HEK293T (cell line): ENCODE measurements at regions not wholly inside any gene's neighbourhood (a gene's known extent, or its start where the extent isn't known, plus 50 kb on each side); places are given as distances from the start of the nearest gene placed in this dataset.
"Not testable (repeated sequence)": the region's sequence is repeated elsewhere in the genome, so short reads cannot be mapped to it uniquely, and the experiment has no call there.

Experiments used
- CTCF ChIA-PET: fragments of 350-600 bp; formaldehyde crosslinking; extraction: SDS; loops from one replicate; lab custom pipeline; 2021; ENCODE audit warnings: antibody characterized with exemption, inconsistent platforms; lab: Yijun Ruan, JAX
- POLR2A ChIA-PET: fragments of 350-600 bp; formaldehyde crosslinking; extraction: SDS; loops from one replicate; lab custom pipeline; 2020; ENCODE audit warnings: antibody characterized with exemption, inconsistent platforms; lab: Yijun Ruan, JAX
- DNase-seq: peaks from one replicate; pipeline ENCODE4 v3.0.0; 2012; ENCODE audit warnings: mixed read lengths; ENCODE audit errors: extremely low spot score
- ARNT ChIP-seq: fragments of 450-650 bp; IDR thresholded peaks from 2 replicates; pipeline ENCODE4 v1.6.1; 2017; ENCODE audit warnings: mild to moderate bottlenecking
- BHLHE40 ChIP-seq: fragments of 450-650 bp; IDR thresholded peaks from 2 replicates; pipeline ENCODE4 v1.6.1; 2016; ENCODE audit warnings: mild to moderate bottlenecking, moderate library complexity, borderline replicate concordance
- CTBP1 ChIP-seq: fragments of 450-650 bp; IDR thresholded peaks from 2 replicates; pipeline ENCODE4 v1.6.1; 2016; ENCODE audit warnings: borderline replicate concordance
- ELF4 ChIP-seq: fragments of 450-650 bp; IDR thresholded peaks from 2 replicates; pipeline ENCODE4 v1.6.1; 2017; ENCODE audit warnings: antibody characterized with exemption
- FOXA1 ChIP-seq: fragments of 450-650 bp; IDR thresholded peaks from 2 replicates; pipeline ENCODE4 v1.6.1; 2016; ENCODE audit warnings: mild to moderate bottlenecking
- FOXK2 ChIP-seq: fragments of 450-650 bp; IDR thresholded peaks from 2 replicates; pipeline ENCODE4 v1.6.1; 2016; ENCODE audit warnings: mild to moderate bottlenecking
- FOXM1 ChIP-seq: fragments of 450-650 bp; IDR thresholded peaks from 2 replicates; pipeline ENCODE4 v1.6.1; 2017; ENCODE audit warnings: mild to moderate bottlenecking, borderline replicate concordance
- HDGF ChIP-seq: fragments of 450-650 bp; IDR thresholded peaks from 2 replicates; pipeline ENCODE4 v1.6.1; 2017; ENCODE audit warnings: antibody characterized with exemption, borderline replicate concordance
- L3MBTL2 ChIP-seq: fragments of 450-650 bp; conservative IDR thresholded peaks from 2 replicates; pipeline ENCODE4 v1.6.1; 2016; ENCODE audit warnings: mild to moderate bottlenecking
- LEF1 ChIP-seq: fragments of 450-650 bp; IDR thresholded peaks from 2 replicates; pipeline ENCODE4 v1.6.1; 2017; ENCODE audit warnings: mild to moderate bottlenecking, borderline replicate concordance
- NFRKB ChIP-seq: fragments of 450-650 bp; IDR thresholded peaks from 2 replicates; pipeline ENCODE4 v1.6.1; 2016; ENCODE audit warnings: mild to moderate bottlenecking, moderate library complexity
- SP1 ChIP-seq: fragments of 450-650 bp; IDR thresholded peaks from 2 replicates; pipeline ENCODE4 v1.6.1; 2017
- SUZ12 ChIP-seq: fragments of 450-650 bp; IDR thresholded peaks from 2 replicates; pipeline ENCODE4 v1.6.1; 2016; ENCODE audit warnings: mild to moderate bottlenecking
- TARDBP ChIP-seq: fragments of 450-650 bp; IDR thresholded peaks from 2 replicates; pipeline ENCODE4 v1.6.1; 2016
- ZNF384 ChIP-seq: fragments of 450-650 bp; IDR thresholded peaks from 2 replicates; pipeline ENCODE4 v1.6.1; 2016
- TF ChIP-seq, protein P1 (sequence below): fragments of 450-650 bp; IDR thresholded peaks from 2 replicates; pipeline ENCODE4 v1.6.1; 2016

DNA sequence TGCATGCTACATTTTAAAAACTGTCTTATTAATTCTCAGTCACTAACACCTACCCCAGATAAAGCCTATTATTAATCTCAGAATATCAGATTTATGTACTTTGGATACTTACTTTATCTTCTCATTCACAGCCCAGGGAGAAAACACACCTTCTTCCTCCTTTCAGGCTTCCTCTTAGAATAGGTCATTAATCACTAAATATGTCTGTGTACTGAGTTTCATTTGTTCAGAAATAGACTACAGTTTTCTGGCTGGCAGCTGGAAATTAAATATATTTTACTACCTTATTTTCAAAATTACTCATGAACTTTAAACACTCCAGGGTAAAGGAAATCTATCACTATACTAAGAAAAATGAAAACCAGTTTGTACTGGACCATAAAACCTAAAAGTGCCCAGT lies 147.7 kb upstream of the DST start:
- TF ChIP-seq FOXA1 = no peak
- TF ChIP-seq SP1 = no peak
- TF ChIP-seq NFRKB = no peak
- no peak for TF ChIP-seq TARDBP
- TF ChIP-seq, protein P1, sequence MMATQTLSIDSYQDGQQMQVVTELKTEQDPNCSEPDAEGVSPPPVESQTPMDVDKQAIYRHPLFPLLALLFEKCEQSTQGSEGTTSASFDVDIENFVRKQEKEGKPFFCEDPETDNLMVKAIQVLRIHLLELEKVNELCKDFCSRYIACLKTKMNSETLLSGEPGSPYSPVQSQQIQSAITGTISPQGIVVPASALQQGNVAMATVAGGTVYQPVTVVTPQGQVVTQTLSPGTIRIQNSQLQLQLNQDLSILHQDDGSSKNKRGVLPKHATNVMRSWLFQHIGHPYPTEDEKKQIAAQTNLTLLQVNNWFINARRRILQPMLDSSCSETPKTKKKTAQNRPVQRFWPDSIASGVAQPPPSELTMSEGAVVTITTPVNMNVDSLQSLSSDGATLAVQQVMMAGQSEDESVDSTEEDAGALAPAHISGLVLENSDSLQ = no peak
- TF ChIP-seq HDGF = no peak
- TF ChIP-seq SUZ12 = no peak
- TF ChIP-seq ZNF384 = no peak
- TF ChIP-seq ARNT = no peak
- no peak for TF ChIP-seq L3MBTL2
- no peak for TF ChIP-seq BHLHE40
- no peak for DNase-seq
- POLR2A ChIA-PET = no interaction called here
- CTCF ChIA-PET = no interaction called here

DNA sequence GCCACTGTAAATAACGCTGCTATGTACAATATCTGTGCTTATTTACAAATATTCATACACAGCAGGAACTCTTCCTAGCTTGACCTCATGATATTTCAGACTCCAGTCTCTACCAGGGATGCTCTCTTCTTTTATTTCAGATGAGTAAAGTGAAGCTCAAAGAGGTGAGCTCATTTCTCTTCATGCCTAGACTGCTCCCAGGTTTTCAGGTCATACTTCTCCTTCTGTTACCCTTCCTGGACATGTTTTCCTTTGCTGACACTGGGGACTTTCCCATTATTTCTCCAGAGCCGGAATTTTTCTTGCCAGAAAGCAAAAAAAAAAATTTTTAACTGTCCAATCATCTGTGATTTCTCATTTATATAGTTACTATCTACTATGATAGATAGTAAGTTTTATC lies 147.2 kb upstream of the DST start:
- CTCF ChIA-PET = no interaction called here
- DNase-seq = no peak
- POLR2A ChIA-PET = no interaction called here
- TF ChIP-seq FOXK2 (no peak), SUZ12 (no peak), ARNT (no peak), HDGF (no peak), CTBP1 (no peak), ELF4 (no peak), FOXM1 (no peak), L3MBTL2 (no peak), LEF1 (no peak), SP1 (no peak), FOXA1 (no peak), NFRKB (no peak), ZNF384 (no peak), TARDBP (no peak), BHLHE40 (no peak)
- TF ChIP-seq, protein P1 = no peak

DNA sequence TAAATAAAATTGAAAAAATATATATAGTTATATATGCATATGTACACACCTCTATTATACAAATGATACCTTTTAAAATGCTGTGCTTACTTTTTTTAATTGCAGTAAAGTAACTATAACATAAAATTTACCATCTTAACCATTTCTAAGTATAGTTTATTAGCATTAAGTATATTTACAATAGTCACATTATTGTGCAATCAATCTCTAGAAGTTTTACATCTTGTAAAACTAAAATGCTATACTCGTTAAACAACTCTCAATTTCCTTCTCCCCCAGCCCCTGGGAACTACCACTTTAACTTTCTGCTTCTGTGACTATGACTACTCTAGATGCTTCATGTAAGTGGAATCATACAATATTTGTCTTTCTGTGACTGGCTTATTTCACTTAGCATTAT lies 146.7 kb upstream of the DST start:
- TF ChIP-seq FOXK2 = no peak
- TF ChIP-seq FOXA1 = no peak
- no peak for TF ChIP-seq NFRKB
- TF ChIP-seq CTBP1 = no peak
- TF ChIP-seq ZNF384 = no peak
- TF ChIP-seq TARDBP = no peak
- no peak for DNase-seq
- ChIA-PET CTCF (interaction anchor here (0.6 kb wide), 1 partner anchor 23 kb away, joined by 3 read pairs; no protein-coding TSS in a partner anchor), POLR2A (no interaction called here)

DNA sequence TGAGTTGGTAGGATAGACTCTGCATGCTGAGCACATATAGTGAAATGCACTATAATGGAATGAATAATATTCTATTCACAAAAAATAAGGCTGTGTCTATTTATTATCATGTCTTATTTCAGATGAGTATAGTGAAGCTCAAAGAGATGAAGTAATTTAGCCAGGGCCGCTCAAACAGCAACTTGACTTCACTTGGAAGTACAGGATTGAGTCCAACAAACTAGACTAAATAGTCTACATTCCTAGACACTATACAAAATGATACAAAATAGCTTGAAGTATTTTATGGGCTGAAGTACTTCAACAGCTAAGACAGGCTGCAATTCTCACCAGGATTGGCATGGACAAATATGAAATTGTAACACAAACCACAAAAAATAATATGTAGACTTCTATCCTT lies 144.5 kb upstream of the DST start:
- TF ChIP-seq ZNF384 = no peak
- CTCF ChIA-PET = no interaction called here
- POLR2A ChIA-PET = no interaction called here
- no peak for DNase-seq

DNA sequence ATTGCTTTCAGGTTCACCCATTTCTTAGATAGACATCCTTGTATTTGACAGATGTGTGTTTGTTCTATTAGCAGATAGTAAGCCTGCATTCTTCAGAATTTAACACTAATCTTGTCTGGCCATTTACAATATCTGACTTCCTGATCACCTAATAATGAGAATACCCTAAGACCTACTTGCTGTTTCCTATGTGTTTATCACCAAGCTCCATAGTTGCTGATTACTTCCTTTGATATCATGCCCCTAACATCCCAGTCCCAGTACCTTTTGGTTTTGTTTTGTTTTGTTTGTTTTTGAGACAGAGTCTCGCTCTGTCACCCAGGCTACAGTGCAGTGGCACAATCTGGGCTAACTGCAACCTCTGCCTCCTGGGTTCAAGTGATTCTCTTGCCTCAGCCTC lies 143.6 kb upstream of the DST start:
- ChIA-PET POLR2A (no interaction called here), CTCF (interaction anchor here (0.7 to 0.9 kb wide), 2 partner anchors 67 to 77 kb away, joined by 3 read pairs; no protein-coding TSS in a partner anchor)
- TF ChIP-seq FOXK2 (no peak), HDGF (no peak), BHLHE40 (no peak), FOXA1 (no peak), ELF4 (no peak), LEF1 (no peak), SUZ12 (no peak), FOXM1 (no peak), SP1 (no peak), CTBP1 (no peak), ARNT (no peak), ZNF384 (no peak), TARDBP (no peak)
- TF ChIP-seq, protein P1 = no peak

DNA sequence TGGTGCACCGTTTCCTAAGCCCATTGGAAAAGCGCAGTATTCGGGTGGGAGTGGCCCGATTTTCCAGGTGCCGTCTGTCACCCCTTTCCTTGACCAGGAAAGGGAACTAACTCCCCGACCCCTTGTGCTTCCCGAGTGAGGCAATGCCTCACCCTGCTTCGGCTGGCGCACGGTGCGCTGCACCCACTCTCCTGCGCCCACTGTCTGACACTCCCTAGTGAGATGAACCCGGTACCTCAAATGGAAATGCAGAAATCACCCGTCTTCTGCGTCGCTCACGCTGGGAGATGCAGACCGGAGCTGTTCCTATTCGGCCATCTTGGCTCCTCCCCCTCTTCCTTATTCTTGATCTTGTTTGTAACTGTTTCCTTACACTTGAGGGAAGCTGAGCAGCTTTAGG lies 142.8 kb upstream of the DST start:
- DNase-seq, CTCF ChIA-PET, POLR2A ChIA-PET: not testable (repeated sequence)

More for the DNA sequence above, 143.6 kb upstream of the DST start:
- DNase-seq = no peak

DNA sequence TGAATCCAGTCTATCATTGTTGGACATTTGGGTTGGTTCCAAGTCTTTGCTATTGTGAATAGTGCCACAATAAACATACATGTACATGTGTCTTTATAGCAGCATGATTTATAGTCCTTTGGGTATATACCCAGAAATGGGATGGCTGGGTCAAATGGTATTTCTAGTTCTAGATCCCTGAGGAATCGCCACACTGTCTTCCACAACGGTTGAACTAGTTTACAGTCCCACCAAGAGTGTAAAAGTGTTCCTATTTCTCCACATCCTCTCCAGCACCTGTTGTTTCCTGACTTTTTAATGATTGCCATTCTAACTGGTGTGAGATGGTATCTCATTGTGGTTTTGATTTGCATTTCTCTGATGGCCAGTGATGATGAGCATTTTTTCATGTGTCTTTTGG lies 137.4 kb upstream of the DST start:
- POLR2A ChIA-PET, DNase-seq, CTCF ChIA-PET: not testable (repeated sequence)

DNA sequence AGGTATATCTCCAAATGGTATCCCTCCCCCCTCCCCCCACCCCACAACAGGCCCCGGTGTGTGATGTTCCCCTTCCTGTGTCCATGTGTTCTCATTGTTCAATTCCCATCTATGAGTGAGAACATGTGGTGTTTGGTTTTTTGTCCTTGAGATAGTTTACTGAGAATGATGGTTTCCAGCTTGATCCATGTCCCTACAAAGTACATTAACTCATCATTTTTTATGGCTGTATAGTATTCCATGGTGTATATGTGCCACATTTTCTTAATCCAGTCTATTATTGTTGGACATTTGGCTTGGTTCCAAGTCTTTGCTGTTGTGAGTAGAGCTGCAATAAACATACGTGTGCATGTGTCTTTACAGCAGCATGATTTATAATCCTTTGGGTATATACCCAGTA lies 135.8 kb upstream of the DST start:
- POLR2A ChIA-PET, DNase-seq, CTCF ChIA-PET: not testable (repeated sequence)
